ENCODE measurements at regions not wholly inside any gene's neighbourhood (a gene's known extent, or its start where the extent isn't known, plus 50 kb on each side); places are given as distances from the start of the nearest gene placed in this dataset.

GRCh38 chr2:101566632-101567228 is 91.8 kb upstream of the RFX8 start:
- H3K4me1 Mint-ChIP-seq (ENCODE audit: low read depth, unreplicated experiment) = peaks cover 68% of the 10 kb centered on the region
- ChIA-PET POLR2A (interaction anchor here (0.6 to 1.4 kb wide), 7 partner anchors 8 to 464 kb away, joined by 3 to 7 read pairs (median 3); no protein-coding TSS in a partner anchor), CTCF (interaction anchor here (0.8 to 1.4 kb wide), 5 partner anchors 31 to 265 kb away, joined by 3 to 4 read pairs (median 3); no protein-coding TSS in a partner anchor)
- peaks cover 12% of the 10 kb centered on the region for H3K9me3 Mint-ChIP-seq (ENCODE audit: unreplicated experiment)
- no TSS peak for BruUV-seq (replicated peaks)
- Histone ChIP-seq H3K27me3 (replicated peaks; ENCODE audit: control insufficient read depth, insufficient read depth, low read length) (no peaks in the 10 kb centered on the region), H3K36me3 (ENCODE audit: control insufficient read depth, insufficient read depth, low read length) (no peaks in the 10 kb centered on the region), H3K4me1 (peaks cover 50% of the 10 kb centered on the region), H3K4me3 (ENCODE audit: low read depth, low read length) (no peak overlapping the region), H3K9me3 (no peaks in the 10 kb centered on the region)
- H3K36me3 Mint-ChIP-seq (ENCODE audit: insufficient read depth, unreplicated experiment) = peaks cover 20% of the 10 kb centered on the region
- peak overlapping the region; percentile 25 for H3K4me3 Mint-ChIP-seq (ENCODE audit: unreplicated experiment)
- no peaks in the 10 kb centered on the region for H3K27me3 Mint-ChIP-seq (ENCODE audit: insufficient read depth, unreplicated experiment)
- peak; percentile 96 to 97 for DNase-seq
- TF ChIP-seq, protein P1, sequence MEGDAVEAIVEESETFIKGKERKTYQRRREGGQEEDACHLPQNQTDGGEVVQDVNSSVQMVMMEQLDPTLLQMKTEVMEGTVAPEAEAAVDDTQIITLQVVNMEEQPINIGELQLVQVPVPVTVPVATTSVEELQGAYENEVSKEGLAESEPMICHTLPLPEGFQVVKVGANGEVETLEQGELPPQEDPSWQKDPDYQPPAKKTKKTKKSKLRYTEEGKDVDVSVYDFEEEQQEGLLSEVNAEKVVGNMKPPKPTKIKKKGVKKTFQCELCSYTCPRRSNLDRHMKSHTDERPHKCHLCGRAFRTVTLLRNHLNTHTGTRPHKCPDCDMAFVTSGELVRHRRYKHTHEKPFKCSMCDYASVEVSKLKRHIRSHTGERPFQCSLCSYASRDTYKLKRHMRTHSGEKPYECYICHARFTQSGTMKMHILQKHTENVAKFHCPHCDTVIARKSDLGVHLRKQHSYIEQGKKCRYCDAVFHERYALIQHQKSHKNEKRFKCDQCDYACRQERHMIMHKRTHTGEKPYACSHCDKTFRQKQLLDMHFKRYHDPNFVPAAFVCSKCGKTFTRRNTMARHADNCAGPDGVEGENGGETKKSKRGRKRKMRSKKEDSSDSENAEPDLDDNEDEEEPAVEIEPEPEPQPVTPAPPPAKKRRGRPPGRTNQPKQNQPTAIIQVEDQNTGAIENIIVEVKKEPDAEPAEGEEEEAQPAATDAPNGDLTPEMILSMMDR (IDR thresholded peaks at IDR 0.05; ENCODE audit: insufficient read depth in 1 of 2, low read depth in 1 of 2, low read length in 1 of 2, severe bottlenecking in 1 of 2, unreplicated experiment in 1 of 2) = no peak
- intact Hi-C loops (cut with micrococcal nuclease; ENCODE audit: unreplicated experiment) = loop anchor here (1.0 to 5.0 kb wide), 10 partner anchors 9 to 265 kb away; partner anchors contain the start of gene MAP4K4
- H3K27ac Mint-ChIP-seq (ENCODE audit: unreplicated experiment) = peak overlapping the region; percentile 70

DNA sequence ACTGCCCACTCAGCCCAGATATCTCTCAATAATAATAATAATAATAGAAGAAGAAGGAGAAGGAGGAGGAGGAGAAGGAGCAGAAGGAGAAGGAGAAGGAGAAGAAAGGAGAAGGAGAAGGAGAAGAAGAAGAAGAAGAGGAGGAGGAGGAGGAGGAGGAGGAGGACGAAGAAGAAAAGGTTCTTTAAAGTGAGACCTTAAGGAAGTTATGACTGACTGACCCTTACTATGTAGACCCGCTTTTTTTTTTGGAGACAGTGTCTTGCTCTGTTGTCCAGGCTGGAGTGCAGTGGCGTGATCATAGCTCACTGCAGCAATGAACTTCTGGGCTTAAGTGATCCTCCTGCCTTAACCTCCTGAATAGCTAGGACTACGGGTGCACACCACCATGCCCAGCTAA is 88.9 kb upstream of the RFX8 start:
- no peak overlapping the region for H3K27ac Mint-ChIP-seq (ENCODE audit: unreplicated experiment)
- peaks cover 39% of the 10 kb centered on the region for H3K4me1 ChIP-seq
- POLR2A ChIA-PET = no interaction called here

DNA sequence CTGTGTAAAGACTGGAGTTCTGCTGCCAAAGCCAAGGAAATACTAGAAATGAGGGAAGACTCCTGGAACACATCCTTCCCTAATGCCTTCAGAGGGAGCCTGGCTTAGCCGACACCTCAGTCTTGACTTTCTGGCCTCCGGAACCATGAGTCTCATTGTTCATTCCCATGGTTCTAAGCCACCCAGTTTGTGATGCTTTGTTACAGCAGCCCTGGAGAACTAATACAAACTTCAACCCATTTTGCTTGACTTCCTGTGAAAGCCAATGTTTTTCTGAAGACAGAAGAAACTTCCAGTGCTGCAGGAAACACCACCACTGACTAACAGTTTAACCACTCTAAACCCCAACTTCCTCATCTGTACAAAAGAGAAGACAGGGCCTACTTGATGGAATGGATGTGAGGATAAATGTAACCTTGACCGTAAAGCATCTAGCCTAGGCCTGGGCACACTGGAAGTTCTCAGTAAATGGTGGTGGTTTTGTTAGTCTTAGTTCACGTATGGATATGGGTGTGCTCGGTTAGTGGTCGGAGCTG is 85.9 kb upstream of the RFX8 start:
- Mint-ChIP-seq H3K9me3 (ENCODE audit: unreplicated experiment) (peaks cover 25% of the 10 kb centered on the region), H3K36me3 (ENCODE audit: insufficient read depth, unreplicated experiment) (peaks cover 16% of the 10 kb centered on the region), H3K4me3 (ENCODE audit: unreplicated experiment) (no peak overlapping the region), H3K27me3 (ENCODE audit: insufficient read depth, unreplicated experiment) (no peaks in the 10 kb centered on the region), H3K27ac (ENCODE audit: unreplicated experiment) (peak overlapping the region; percentile 68), H3K4me1 (ENCODE audit: low read depth, unreplicated experiment) (peaks cover 47% of the 10 kb centered on the region)
- TF ChIP-seq, protein P1 (IDR thresholded peaks at IDR 0.05; ENCODE audit: insufficient read depth in 1 of 2, low read depth in 1 of 2, low read length in 1 of 2, severe bottlenecking in 1 of 2, unreplicated experiment in 1 of 2) = no peak
- no TSS peak for BruUV-seq (replicated peaks)
- Histone ChIP-seq H3K4me3 (ENCODE audit: low read depth, low read length) (no peak overlapping the region), H3K4me1 (peaks cover 42% of the 10 kb centered on the region), H3K27me3 (replicated peaks; ENCODE audit: control insufficient read depth, insufficient read depth, low read length) (no peaks in the 10 kb centered on the region), H3K9me3 (0 out of 2 replicates have a peak, but pooled peaks cover 3% of the 10 kb centered on the region), H3K36me3 (ENCODE audit: control insufficient read depth, insufficient read depth, low read length) (no peaks in the 10 kb centered on the region; the same call in 1 of the 2 replicates)
- CTCF ChIA-PET = no interaction called here
- intact Hi-C loops (cut with micrococcal nuclease; ENCODE audit: unreplicated experiment) = no loop called here
- DNase-seq = no peak
- POLR2A ChIA-PET = interaction anchor here (0.6 kb wide), 1 partner anchor 560 kb away, joined by 3 read pairs; no protein-coding TSS in a partner anchor

More for the DNA sequence above, 88.9 kb upstream of the RFX8 start:
- Histone ChIP-seq H3K9me3 (0 out of 2 replicates have a peak, but pooled peaks cover 3% of the 10 kb centered on the region), H3K4me3 (ENCODE audit: low read depth, low read length) (no peak overlapping the region), H3K36me3 (ENCODE audit: control insufficient read depth, insufficient read depth, low read length) (no peaks in the 10 kb centered on the region), H3K27me3 (replicated peaks; ENCODE audit: control insufficient read depth, insufficient read depth, low read length) (no peaks in the 10 kb centered on the region)
- no peak for DNase-seq
- intact Hi-C loops (cut with micrococcal nuclease; ENCODE audit: unreplicated experiment) = no loop called here
- Mint-ChIP-seq H3K4me3 (ENCODE audit: unreplicated experiment) (no peak overlapping the region), H3K36me3 (ENCODE audit: insufficient read depth, unreplicated experiment) (peaks cover 26% of the 10 kb centered on the region), H3K9me3 (ENCODE audit: unreplicated experiment) (peaks cover 25% of the 10 kb centered on the region), H3K27me3 (ENCODE audit: insufficient read depth, unreplicated experiment) (no peaks in the 10 kb centered on the region), H3K4me1 (ENCODE audit: low read depth, unreplicated experiment) (peaks cover 53% of the 10 kb centered on the region)
- BruUV-seq (replicated peaks) = no TSS peak
- TF ChIP-seq, protein P1 (IDR thresholded peaks at IDR 0.05; ENCODE audit: insufficient read depth in 1 of 2, low read depth in 1 of 2, low read length in 1 of 2, severe bottlenecking in 1 of 2, unreplicated experiment in 1 of 2) = no peak
- CTCF ChIA-PET = no interaction called here

Measured in Caco-2 (cell line).